B cell (primary cell): ENCODE measurements at regions not wholly inside any gene's neighbourhood (a gene's known extent, or its start where the extent isn't known, plus 50 kb on each side); places are given as distances from the start of the nearest gene placed in this dataset.

ENCODE experiments used
- ATAC-seq: fragments of 200-7000 bp; cut with Tn5 transposase; one replicate; pipeline ENCODE4 v1.10.0; 2021; ENCODE audit warnings: low read depth, mild to moderate bottlenecking, moderate number of reproducible peaks, moderate library complexity
- CTCF ChIA-PET: fragments of 350-600 bp; sonication (Branson Sonifier 250); formaldehyde crosslinking; loops from one replicate; lab custom pipeline; 2021; ENCODE audit warnings: antibody characterized with exemption, inconsistent platforms; lab: Charles Lee
- POLR2A ChIA-PET: fragments of 350-600 bp; sonication (Branson Sonifier 250); formaldehyde crosslinking; loops from one replicate; lab custom pipeline; 2021; ENCODE audit warnings: antibody characterized with exemption; lab: Charles Lee
- DNase-seq: peaks from one replicate; pipeline ENCODE4 v3.0.0; 2013
- H2AFZ ChIP-seq: 2 replicates; pipeline ENCODE4 v1.6.1; 2012; ENCODE audit warnings: mild to moderate bottlenecking, low read depth, low read length; ENCODE audit not compliant: insufficient read depth, poor library complexity, severe bottlenecking
- H3K27ac ChIP-seq, 2 donors: 1 replicate in 1 of 2; 2 replicates in 1 of 2; pipeline ENCODE4 v1.5.1; 2012 to 2013; ENCODE audit warnings: low read length in 2 of 2, mild to moderate bottlenecking in 2 of 2, moderate library complexity in 1 of 2
- H3K27me3 ChIP-seq, 4 experiments: fragments of 200-600 bp in 1 of 4; sonication (generic) in 1 of 4; replicated peaks in 1 of 4; 1 replicate in 2 of 4; 2 replicates in 2 of 4; pipeline versions ENCODE4 v1.6.1 to v1.7.0; 2013 to 2016; ENCODE audit warnings: low read length in 3 of 4, mild to moderate bottlenecking in 2 of 4, mixed read lengths in 1 of 4, moderate library complexity in 1 of 4; ENCODE audit not compliant: insufficient read depth in 4 of 4, control insufficient read depth in 3 of 4; ENCODE audit errors: control extremely low read depth in 1 of 4
- H3K36me3 ChIP-seq, 2 experiments: replicated peaks in 1 of 2; 1 replicate in 1 of 2; 2 replicates in 1 of 2; pipeline versions ENCODE4 v1.6.1 to v1.7.1; 2013; ENCODE audit warnings: low read length in 1 of 2; ENCODE audit not compliant: insufficient read depth in 2 of 2, control insufficient read depth in 1 of 2; ENCODE audit errors: control extremely low read depth in 1 of 2, extremely low read depth in 1 of 2
- H3K4me1 ChIP-seq, 2 donors: fragments of 200-600 bp in 1 of 2; sonication (generic) in 1 of 2; 1 replicate in 1 of 2; 2 replicates in 1 of 2; pipeline versions ENCODE4 v1.5.1 to v1.6.1; 2013 to 2017; ENCODE audit warnings: low read length in 2 of 2; ENCODE audit not compliant: control insufficient read depth in 2 of 2, insufficient read depth in 2 of 2
- H3K4me2 ChIP-seq: replicated peaks from 2 replicates; pipeline ENCODE3; 2012; ENCODE audit warnings: mild to moderate bottlenecking, low read depth, low read length; ENCODE audit not compliant: poor library complexity, severe bottlenecking
- H3K4me3 ChIP-seq, 5 experiments: fragments of 200-600 bp in 1 of 5; sonication (generic) in 1 of 5; 1 replicate in 3 of 5; 2 replicates in 2 of 5; pipeline versions ENCODE4 v1.5.1 to v1.7.0; 2011 to 2016; ENCODE audit warnings: low read length in 4 of 5, mild to moderate bottlenecking in 4 of 5, low read depth in 2 of 5, control low read depth in 1 of 5, moderate library complexity in 1 of 5; ENCODE audit not compliant: insufficient read depth in 1 of 5; ENCODE audit errors: control extremely low read depth in 1 of 5, extremely low read depth in 1 of 5
- H3K79me2 ChIP-seq: fragments of 200-600 bp; sonication (generic); one replicate; pipeline ENCODE4 v1.6.0; 2016; ENCODE audit warnings: low read length; ENCODE audit not compliant: control insufficient read depth, insufficient read depth
- H3K9ac ChIP-seq: fragments of 200-600 bp; sonication (generic); 2 replicates; pipeline ENCODE4 v1.6.1; 2017; ENCODE audit warnings: mild to moderate bottlenecking, low read length, moderate library complexity
- H3K9me3 ChIP-seq, 3 donors: one replicate each; pipeline versions ENCODE4 v1.6.1 to v1.7.1; 2013; ENCODE audit warnings: low read length in 2 of 3; ENCODE audit not compliant: control insufficient read depth in 2 of 3, insufficient read depth in 1 of 3; ENCODE audit errors: control extremely low read depth in 1 of 3
- H4K20me1 ChIP-seq: 2 replicates; pipeline ENCODE4 v1.6.0; 2012; ENCODE audit warnings: mild to moderate bottlenecking, low read length; ENCODE audit not compliant: insufficient read depth, control insufficient read depth, poor library complexity, severe bottlenecking
- H3K27ac Mint-ChIP-seq: one replicate; pipeline ENCODE4 v1.8.0; 2021; ENCODE audit warnings: mixed read lengths
- H3K27me3 Mint-ChIP-seq: one replicate; pipeline ENCODE4 v1.8.0; 2021; ENCODE audit warnings: mixed read lengths
- H3K4me1 Mint-ChIP-seq: one replicate; pipeline ENCODE4 v1.8.0; 2021; ENCODE audit warnings: mixed read lengths
- H3K4me3 Mint-ChIP-seq: one replicate; pipeline ENCODE4 v1.8.0; 2021; ENCODE audit warnings: mixed read lengths
- H3K9me3 Mint-ChIP-seq: one replicate; pipeline ENCODE4 v1.8.0; 2022; ENCODE audit warnings: mixed read lengths; ENCODE audit not compliant: insufficient read depth
- CTCF ChIP-seq: fragments of 200-600 bp; IDR thresholded peaks from one replicate; pipeline ENCODE4 v1.8.0; 2022; ENCODE audit warnings: antibody characterized with exemption, mild to moderate bottlenecking
- EZH2 ChIP-seq: IDR thresholded peaks from 2 replicates; pipeline ENCODE4 v1.6.1; 2012; ENCODE audit warnings: borderline replicate concordance, low read depth, mild to moderate bottlenecking, moderate library complexity, low read length; ENCODE audit not compliant: insufficient read depth, poor library complexity, severe bottlenecking
- WGBS: methylation state at CpG from one replicate; pipeline ENCODE4 v1.1.5; 2013; ENCODE audit warnings: missing lambda C conversion rate; ENCODE audit not compliant: insufficient coverage; 5-methylcytosine and 5-hydroxymethylcytosine counted together
- intact Hi-C: fragments of 100-400 bp; cut with micrococcal nuclease; formaldehyde crosslinking; loops from one replicate; pipeline ENCODE4 v1.10.0; 2022

- ChIA-PET CTCF (no interaction called here), POLR2A (no interaction called here)
- no peaks in the 10 kb centered on the region for H3K36me3 ChIP-seq
- no peaks in the 10 kb centered on the region for H3K4me1 ChIP-seq
- no peaks in the 10 kb centered on the region for H3K79me2 ChIP-seq
- H2AFZ ChIP-seq = no peak overlapping the region
- Mint-ChIP-seq H3K27ac (no peak overlapping the region), H3K27me3 (no peaks in the 10 kb centered on the region), H3K4me3 (no peak overlapping the region), H3K9me3 (no peaks in the 10 kb centered on the region), H3K4me1 (no peaks in the 10 kb centered on the region)
- no peaks in the 10 kb centered on the region for H3K27me3 ChIP-seq
- H3K9me3 ChIP-seq = no peaks in the 10 kb centered on the region
- TF ChIP-seq CTCF (no peak), EZH2 (no peak)
- no peak overlapping the region for H3K4me3 ChIP-seq
- H3K9ac ChIP-seq = no peak overlapping the region
- no peak for ATAC-seq
- DNase-seq = no peak
- 80% methylated on average over 2 of the region's 3 CpGs for WGBS
- no peak overlapping the region for H3K27ac ChIP-seq
- H3K4me2 ChIP-seq = no peak overlapping the region
- no peaks in the 10 kb centered on the region for H4K20me1 ChIP-seq
- intact Hi-C loops = no loop called here
Observed at GRCh38 chr13:105345131-105345530, 1190.3 kb downstream of the EFNB2 start.

- DNase-seq (no peak), ATAC-seq (no peak)
- Histone ChIP-seq H2AFZ (no peak overlapping the region), H3K4me2 (no peak overlapping the region), H3K4me3 (no peak overlapping the region), H3K4me1 (no peaks in the 10 kb centered on the region), H3K27ac (no peak overlapping the region), H3K79me2 (no peaks in the 10 kb centered on the region), H3K9me3 (no peaks in the 10 kb centered on the region), H3K27me3 (no peaks in the 10 kb centered on the region), H3K9ac (no peak overlapping the region), H3K36me3 (no peaks in the 10 kb centered on the region), H4K20me1 (no peaks in the 10 kb centered on the region)
- POLR2A ChIA-PET = no interaction called here
- Mint-ChIP-seq H3K27me3 (no peaks in the 10 kb centered on the region), H3K4me1 (no peaks in the 10 kb centered on the region), H3K4me3 (no peak overlapping the region), H3K27ac (no peak overlapping the region), H3K9me3 (no peaks in the 10 kb centered on the region)
- TF ChIP-seq CTCF (no peak), EZH2 (no peak)
- intact Hi-C loops = no loop called here
- WGBS = 81% methylated on average over 2 of the region's 4 CpGs
- CTCF ChIA-PET = no interaction called here
Observed at GRCh38 chr13:105343134-105343806, 1192.2 kb downstream of the EFNB2 start.
